ENCODE measurements at regions not wholly inside any gene's neighbourhood (a gene's known extent, or its start where the extent isn't known, plus 50 kb on each side); places are given as distances from the start of the nearest gene placed in this dataset.
"Not testable (repeated sequence)": the region's sequence is repeated elsewhere in the genome, so short reads cannot be mapped to it uniquely, and the experiment has no call there.

DNA sequence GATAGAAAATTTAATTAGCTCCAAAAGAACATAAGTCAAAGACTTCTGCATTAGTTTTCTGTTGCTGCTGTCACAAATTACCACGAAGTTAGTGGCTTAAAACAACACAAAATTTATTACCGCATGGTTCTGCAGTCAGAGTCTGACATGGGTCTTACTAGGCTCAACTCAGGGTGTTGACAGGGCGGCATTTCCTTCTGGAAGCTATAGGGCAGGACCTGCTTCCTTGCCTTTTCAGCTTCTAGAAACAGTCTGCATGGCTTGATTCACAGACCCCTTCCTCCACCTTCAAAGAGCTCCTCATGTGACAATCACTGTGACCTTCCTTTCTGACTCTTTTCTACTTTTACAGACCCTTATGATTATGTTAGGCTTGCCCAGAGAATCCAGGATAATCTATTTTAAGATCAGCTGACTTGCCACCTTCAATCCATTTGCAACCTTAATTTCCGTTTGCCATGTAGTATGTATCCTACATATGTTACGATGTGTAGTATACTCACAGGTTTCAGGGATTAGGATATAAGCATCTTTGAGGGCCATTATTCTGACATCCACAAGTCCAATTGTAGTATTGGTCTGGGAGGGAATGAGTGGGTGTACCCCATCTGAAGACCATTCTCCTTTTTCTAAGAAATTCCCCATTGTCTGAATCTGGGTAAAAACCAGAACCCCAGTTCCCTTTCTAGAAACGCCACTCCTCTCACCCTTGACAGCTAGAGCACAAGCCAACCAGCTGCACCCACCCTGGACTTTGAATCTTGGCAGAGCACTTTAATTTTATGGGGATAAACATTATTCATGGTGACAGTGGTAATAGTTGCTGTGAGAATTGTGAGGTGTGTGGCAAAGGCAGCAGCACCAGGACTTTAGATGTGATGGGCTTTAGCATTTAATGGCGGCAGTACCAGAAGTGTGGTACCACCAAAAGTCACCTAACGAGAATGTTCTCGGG is 265.5 kb downstream of the KCNJ2 start:
- no peak overlapping the region for H3K4me3 ChIP-seq
- no peaks in the 10 kb centered on the region for H3K36me3 ChIP-seq
- H3K9me3 ChIP-seq = no peaks in the 10 kb centered on the region
- H3K27ac ChIP-seq (replicated peaks in 1 of 4) = no peak overlapping the region
- intact Hi-C loops (cut with DNase I) = loop anchor here (10.0 kb wide), 1 partner anchor 80 kb away; no protein-coding TSS in a partner anchor
- TF ChIP-seq POLR2A (IDR thresholded peaks at IDR 0.05; ENCODE audit: low read depth) = no peak
- TF ChIP-seq POLR2AphosphoS5 (IDR thresholded peaks at IDR 0.05) = no peak
- no peak for TF ChIP-seq EP300 (IDR thresholded peaks at IDR 0.05)
- TF ChIP-seq, protein P1, sequence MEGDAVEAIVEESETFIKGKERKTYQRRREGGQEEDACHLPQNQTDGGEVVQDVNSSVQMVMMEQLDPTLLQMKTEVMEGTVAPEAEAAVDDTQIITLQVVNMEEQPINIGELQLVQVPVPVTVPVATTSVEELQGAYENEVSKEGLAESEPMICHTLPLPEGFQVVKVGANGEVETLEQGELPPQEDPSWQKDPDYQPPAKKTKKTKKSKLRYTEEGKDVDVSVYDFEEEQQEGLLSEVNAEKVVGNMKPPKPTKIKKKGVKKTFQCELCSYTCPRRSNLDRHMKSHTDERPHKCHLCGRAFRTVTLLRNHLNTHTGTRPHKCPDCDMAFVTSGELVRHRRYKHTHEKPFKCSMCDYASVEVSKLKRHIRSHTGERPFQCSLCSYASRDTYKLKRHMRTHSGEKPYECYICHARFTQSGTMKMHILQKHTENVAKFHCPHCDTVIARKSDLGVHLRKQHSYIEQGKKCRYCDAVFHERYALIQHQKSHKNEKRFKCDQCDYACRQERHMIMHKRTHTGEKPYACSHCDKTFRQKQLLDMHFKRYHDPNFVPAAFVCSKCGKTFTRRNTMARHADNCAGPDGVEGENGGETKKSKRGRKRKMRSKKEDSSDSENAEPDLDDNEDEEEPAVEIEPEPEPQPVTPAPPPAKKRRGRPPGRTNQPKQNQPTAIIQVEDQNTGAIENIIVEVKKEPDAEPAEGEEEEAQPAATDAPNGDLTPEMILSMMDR (IDR thresholded peaks at IDR 0.05) = no peak
- DNase-seq (ENCODE audit: extremely low spot score) = no peak
- H3K27me3 ChIP-seq = no peaks in the 10 kb centered on the region
- WGBS = 87% methylated on average over 9 of the region's 9 CpGs
- no peaks in the 10 kb centered on the region for H3K4me1 ChIP-seq

DNA sequence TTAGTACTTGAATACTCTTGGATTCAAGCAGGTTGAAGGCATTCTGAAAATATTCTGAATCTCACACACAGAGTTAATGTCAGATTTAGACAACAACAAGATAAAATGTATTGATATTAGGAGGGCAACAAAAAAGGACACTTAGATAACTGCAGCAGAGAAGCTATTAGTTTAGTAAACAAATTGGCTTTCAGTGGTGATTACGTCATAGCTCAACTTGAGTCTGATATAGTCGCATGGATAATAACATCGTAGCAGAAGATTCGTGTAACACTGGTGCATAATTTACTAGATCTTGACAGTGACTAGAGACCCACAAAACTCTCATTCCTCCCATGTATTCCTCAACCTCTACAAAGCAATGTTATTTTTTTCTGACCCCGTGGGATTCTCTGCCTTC is 268.3 kb downstream of the KCNJ2 start:
- H3K4me3 ChIP-seq = no peak overlapping the region
- H3K27me3 ChIP-seq = no peaks in the 10 kb centered on the region
- H3K4me1 ChIP-seq = no peaks in the 10 kb centered on the region
- no peaks in the 10 kb centered on the region for H3K36me3 ChIP-seq
- WGBS = 88% methylated on average over 5 of the region's 5 CpGs
- H3K27ac ChIP-seq (replicated peaks in 1 of 4) = no peak overlapping the region
- TF ChIP-seq EP300 (IDR thresholded peaks at IDR 0.05) (no peak), POLR2AphosphoS5 (IDR thresholded peaks at IDR 0.05) (no peak), POLR2A (IDR thresholded peaks at IDR 0.05; ENCODE audit: low read depth) (no peak)
- TF ChIP-seq, protein P1 (IDR thresholded peaks at IDR 0.05) = no peak
- intact Hi-C loops (cut with DNase I) = loop anchor here (10.0 kb wide), 1 partner anchor 83 kb away; no protein-coding TSS in a partner anchor
- H3K9me3 ChIP-seq = no peaks in the 10 kb centered on the region
- no peak for DNase-seq (ENCODE audit: extremely low spot score)

DNA sequence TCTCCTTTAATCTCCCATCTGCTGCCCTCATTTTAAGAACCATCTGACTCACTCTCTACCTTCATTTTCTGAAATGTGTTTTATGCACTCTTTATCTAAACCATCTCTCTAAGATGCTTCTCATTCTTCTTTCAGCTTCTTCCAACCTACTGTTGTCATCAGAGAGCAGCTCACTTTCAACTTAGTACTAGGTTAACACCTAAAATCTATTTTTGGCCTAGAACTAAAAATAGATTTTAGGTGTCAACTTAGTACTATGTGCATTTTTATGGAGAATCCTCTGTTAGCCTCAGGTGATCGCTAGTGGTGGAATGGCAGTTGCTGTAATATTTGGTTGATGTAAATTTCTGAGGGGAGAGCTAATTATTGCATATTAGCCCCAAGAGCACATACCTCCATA is 277.1 kb downstream of the KCNJ2 start:
- Histone ChIP-seq H3K9me3 (peaks cover 0 to 5% (median 0%) of the 10 kb centered on the region in 4 donors), H3K4me1 (no peaks in the 10 kb centered on the region), H3K27ac (replicated peaks in 1 of 4) (no peak overlapping the region), H3K4me3 (no peak overlapping the region), H3K36me3 (no peaks in the 10 kb centered on the region), H3K27me3 (no peaks in the 10 kb centered on the region)
- 83% methylated on average over 1 of the region's 1 CpG for WGBS
- DNase-seq (ENCODE audit: extremely low spot score) = no peak
- intact Hi-C loops (cut with DNase I) = no loop called here
- TF ChIP-seq POLR2A (IDR thresholded peaks at IDR 0.05; ENCODE audit: low read depth) (no peak), POLR2AphosphoS5 (IDR thresholded peaks at IDR 0.05) (no peak), EP300 (IDR thresholded peaks at IDR 0.05) (no peak)
- TF ChIP-seq, protein P1 (IDR thresholded peaks at IDR 0.05) = no peak

DNA sequence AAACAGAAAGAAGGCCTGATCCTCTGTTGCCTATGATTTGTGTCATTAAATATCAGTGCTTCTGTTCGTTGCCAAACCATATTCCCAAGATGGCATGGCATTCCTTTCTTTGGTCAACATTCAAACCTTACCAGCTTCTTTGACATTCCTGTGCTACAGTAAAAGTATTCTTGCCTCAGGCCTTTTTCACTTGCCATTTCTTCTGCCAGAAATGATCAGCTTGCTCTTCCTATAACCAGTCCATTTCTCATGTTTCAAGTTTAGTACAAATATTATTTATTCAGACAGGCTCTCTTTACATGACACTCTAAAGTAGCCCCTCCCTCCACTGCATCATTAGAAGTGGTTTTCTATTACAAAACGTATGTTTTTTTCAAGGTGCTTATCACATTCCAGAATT is 278.3 kb downstream of the KCNJ2 start:
- Histone ChIP-seq H3K4me3 (no peak overlapping the region), H3K36me3 (no peaks in the 10 kb centered on the region), H3K27ac (replicated peaks in 1 of 4) (no peak overlapping the region), H3K4me1 (no peaks in the 10 kb centered on the region), H3K27me3 (no peaks in the 10 kb centered on the region), H3K9me3 (peaks cover 0 to 5% (median 0%) of the 10 kb centered on the region in 4 donors)
- 65% methylated on average over 2 of the region's 2 CpGs for WGBS
- no peak for DNase-seq (ENCODE audit: extremely low spot score)
- intact Hi-C loops (cut with DNase I) = no loop called here
- TF ChIP-seq POLR2AphosphoS5 (IDR thresholded peaks at IDR 0.05) (no peak), POLR2A (IDR thresholded peaks at IDR 0.05; ENCODE audit: low read depth) (no peak), EP300 (IDR thresholded peaks at IDR 0.05) (no peak)
- TF ChIP-seq, protein P1 (IDR thresholded peaks at IDR 0.05) = no peak

DNA sequence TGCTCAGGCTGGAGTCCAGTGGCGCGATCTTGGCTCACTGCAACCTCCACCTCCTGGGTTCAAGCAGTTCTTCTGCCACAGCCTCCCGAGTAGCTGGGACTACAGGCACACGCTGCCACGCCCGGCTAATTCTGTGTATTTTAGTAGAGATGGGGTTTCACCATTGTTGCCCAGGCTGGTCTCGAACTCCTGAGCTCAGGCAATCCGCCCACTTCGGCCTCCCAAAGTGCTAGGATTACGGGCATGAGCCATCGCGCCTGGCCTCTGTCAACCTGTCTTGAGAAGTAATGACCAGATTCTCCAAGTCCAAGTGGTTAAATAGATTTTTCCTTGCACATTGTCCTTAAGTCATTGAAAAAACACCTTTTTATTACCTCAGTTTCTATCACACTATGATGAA is 283.7 kb downstream of the KCNJ2 start:
- 97% methylated on average over 12 of the region's 12 CpGs for WGBS
- intact Hi-C loops (cut with DNase I); DNase-seq (ENCODE audit: extremely low spot score); H3K27me3 ChIP-seq; H3K4me1 ChIP-seq; H3K4me3 ChIP-seq; H3K36me3 ChIP-seq; H3K9me3 ChIP-seq; H3K27ac ChIP-seq (replicated peaks in 1 of 4): not testable (repeated sequence)
